ENCODE measurements at regions not wholly inside any gene's neighbourhood (a gene's known extent, or its start where the extent isn't known, plus 50 kb on each side); places are given as distances from the start of the nearest gene placed in this dataset.

- Histone ChIP-seq H3K27me3 (no peaks in the 10 kb centered on the region), H3K36me3 (no peaks in the 10 kb centered on the region), H3K27ac (no peak overlapping the region), H3K4me1 (no peaks in the 10 kb centered on the region), H3K4me3 (no peak overlapping the region), H3K9me3 (no peaks in the 10 kb centered on the region)
- ATAC-seq (ENCODE audit: low FRiP score in 2 of 2) (no peak), DNase-seq (no peak)
- 67 to 79% methylated on average over 2 of the region's 2 CpGs for WGBS, 2 donors
- no peak for TF ChIP-seq POLR2A (IDR thresholded peaks at IDR 0.05)
- no peak for TF ChIP-seq POLR2AphosphoS5 (IDR thresholded peaks at IDR 0.05)
- TF ChIP-seq EP300 (IDR thresholded peaks at IDR 0.05): no peak
- TF ChIP-seq, protein P1, sequence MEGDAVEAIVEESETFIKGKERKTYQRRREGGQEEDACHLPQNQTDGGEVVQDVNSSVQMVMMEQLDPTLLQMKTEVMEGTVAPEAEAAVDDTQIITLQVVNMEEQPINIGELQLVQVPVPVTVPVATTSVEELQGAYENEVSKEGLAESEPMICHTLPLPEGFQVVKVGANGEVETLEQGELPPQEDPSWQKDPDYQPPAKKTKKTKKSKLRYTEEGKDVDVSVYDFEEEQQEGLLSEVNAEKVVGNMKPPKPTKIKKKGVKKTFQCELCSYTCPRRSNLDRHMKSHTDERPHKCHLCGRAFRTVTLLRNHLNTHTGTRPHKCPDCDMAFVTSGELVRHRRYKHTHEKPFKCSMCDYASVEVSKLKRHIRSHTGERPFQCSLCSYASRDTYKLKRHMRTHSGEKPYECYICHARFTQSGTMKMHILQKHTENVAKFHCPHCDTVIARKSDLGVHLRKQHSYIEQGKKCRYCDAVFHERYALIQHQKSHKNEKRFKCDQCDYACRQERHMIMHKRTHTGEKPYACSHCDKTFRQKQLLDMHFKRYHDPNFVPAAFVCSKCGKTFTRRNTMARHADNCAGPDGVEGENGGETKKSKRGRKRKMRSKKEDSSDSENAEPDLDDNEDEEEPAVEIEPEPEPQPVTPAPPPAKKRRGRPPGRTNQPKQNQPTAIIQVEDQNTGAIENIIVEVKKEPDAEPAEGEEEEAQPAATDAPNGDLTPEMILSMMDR (IDR thresholded peaks at IDR 0.05): no peak
These were observed 340.0 kb upstream of the NRG3 start for GRCh38 chr10:81534991-81535390.

- TF ChIP-seq EP300 (IDR thresholded peaks at IDR 0.05) (no peak), POLR2A (IDR thresholded peaks at IDR 0.05) (no peak), POLR2AphosphoS5 (IDR thresholded peaks at IDR 0.05) (no peak)
- TF ChIP-seq, protein P1 (IDR thresholded peaks at IDR 0.05): no peak
- no peak for DNase-seq
- Histone ChIP-seq H3K4me3 (no peak overlapping the region), H3K9me3 (no peaks in the 10 kb centered on the region), H3K27ac (no peak overlapping the region), H3K36me3 (no peaks in the 10 kb centered on the region), H3K4me1 (no peaks in the 10 kb centered on the region), H3K27me3 (no peaks in the 10 kb centered on the region)
- no peak for ATAC-seq (ENCODE audit: low FRiP score in 2 of 2)
These were observed 333.5 kb upstream of the NRG3 start for GRCh38 chr10:81541517-81541916.

DNA sequence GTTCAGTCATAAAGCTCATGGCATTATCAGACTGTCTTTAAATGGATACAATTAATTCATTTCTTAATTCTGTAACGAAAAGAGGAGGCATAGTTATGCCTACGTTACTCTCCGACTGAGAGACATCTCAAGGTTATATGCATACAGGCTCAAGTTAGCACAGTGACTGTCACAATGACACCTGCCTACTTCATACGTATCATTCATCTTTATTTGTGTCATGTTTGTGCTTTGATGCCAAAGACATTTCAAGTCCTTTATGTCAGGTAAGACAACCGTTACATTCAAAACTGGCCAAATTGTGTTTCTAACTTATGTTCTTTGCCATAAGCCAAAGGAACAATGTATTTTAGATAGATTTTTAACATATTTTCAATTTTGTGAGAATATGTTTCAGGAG is 328.8 kb upstream of the NRG3 start:
- DNase-seq: no peak
- no peak for ATAC-seq (ENCODE audit: low FRiP score in 2 of 2)
- H3K4me3 ChIP-seq: no peak overlapping the region
- H3K9me3 ChIP-seq: peaks cover 0 to 25% (median 5%) of the 10 kb centered on the region in 4 donors
- H3K4me1 ChIP-seq: no peaks in the 10 kb centered on the region
- no peak overlapping the region for H3K27ac ChIP-seq
- TF ChIP-seq POLR2A (IDR thresholded peaks at IDR 0.05) (no peak), EP300 (IDR thresholded peaks at IDR 0.05) (no peak), POLR2AphosphoS5 (IDR thresholded peaks at IDR 0.05) (no peak)
- TF ChIP-seq, protein P1 (IDR thresholded peaks at IDR 0.05): no peak
- no peaks in the 10 kb centered on the region for H3K27me3 ChIP-seq
- H3K36me3 ChIP-seq: no peaks in the 10 kb centered on the region
- WGBS, 2 donors: 83 to 88% methylated on average over 5 of the region's 5 CpGs

GRCh38 chr10:81548160-81548559 is 326.8 kb upstream of the NRG3 start:
- no peak overlapping the region for H3K4me3 ChIP-seq
- peaks cover 0 to 42% (median 5%) of the 10 kb centered on the region in 4 donors for H3K9me3 ChIP-seq
- DNase-seq (no peak), ATAC-seq (ENCODE audit: low FRiP score in 2 of 2) (no peak)
- no peaks in the 10 kb centered on the region for H3K27me3 ChIP-seq
- H3K4me1 ChIP-seq: no peaks in the 10 kb centered on the region
- H3K36me3 ChIP-seq: no peaks in the 10 kb centered on the region
- TF ChIP-seq, protein P1 (IDR thresholded peaks at IDR 0.05): no peak
- TF ChIP-seq EP300 (IDR thresholded peaks at IDR 0.05) (no peak), POLR2AphosphoS5 (IDR thresholded peaks at IDR 0.05) (no peak), POLR2A (IDR thresholded peaks at IDR 0.05) (no peak)
- WGBS, 2 donors: 93% methylated on average over 3 of the region's 3 CpGs; no CpG with 5 or more reads in 1 of the 2 donors
- H3K27ac ChIP-seq: no peak overlapping the region

GRCh38 chr10:81564143-81564542 is 310.9 kb upstream of the NRG3 start:
- Histone ChIP-seq H3K4me3 (no peak overlapping the region), H3K27me3 (no peaks in the 10 kb centered on the region), H3K4me1 (no peaks in the 10 kb centered on the region), H3K27ac (no peak overlapping the region), H3K9me3 (peaks cover 0 to 3% (median 0%) of the 10 kb centered on the region in 4 donors), H3K36me3 (no peaks in the 10 kb centered on the region)
- ATAC-seq (ENCODE audit: low FRiP score in 2 of 2) (no peak), DNase-seq (no peak)
- TF ChIP-seq, protein P1 (IDR thresholded peaks at IDR 0.05): no peak
- no peak for TF ChIP-seq EP300 (IDR thresholded peaks at IDR 0.05)
- no peak for TF ChIP-seq POLR2AphosphoS5 (IDR thresholded peaks at IDR 0.05)
- no peak for TF ChIP-seq POLR2A (IDR thresholded peaks at IDR 0.05)
- 72 to 78% methylated on average over 3 of the region's 3 CpGs for WGBS, 2 donors
